Erythroblast (primary cell): ENCODE measurements at regions not wholly inside any gene's neighbourhood (a gene's known extent, or its start where the extent isn't known, plus 50 kb on each side); places are given as distances from the start of the nearest gene placed in this dataset.

Experiments
- GATA1 ChIP-seq: IDR thresholded peaks from 2 replicates; pipeline ENCODE4 v1.6.1; 2011; ENCODE audit warnings: low read depth, mild to moderate bottlenecking, control low read depth, low read length, moderate library complexity
- POLR2A ChIP-seq: IDR thresholded peaks from 2 replicates; pipeline ENCODE4 v1.6.1; 2011; ENCODE audit warnings: mild to moderate bottlenecking, low read length

DNA sequence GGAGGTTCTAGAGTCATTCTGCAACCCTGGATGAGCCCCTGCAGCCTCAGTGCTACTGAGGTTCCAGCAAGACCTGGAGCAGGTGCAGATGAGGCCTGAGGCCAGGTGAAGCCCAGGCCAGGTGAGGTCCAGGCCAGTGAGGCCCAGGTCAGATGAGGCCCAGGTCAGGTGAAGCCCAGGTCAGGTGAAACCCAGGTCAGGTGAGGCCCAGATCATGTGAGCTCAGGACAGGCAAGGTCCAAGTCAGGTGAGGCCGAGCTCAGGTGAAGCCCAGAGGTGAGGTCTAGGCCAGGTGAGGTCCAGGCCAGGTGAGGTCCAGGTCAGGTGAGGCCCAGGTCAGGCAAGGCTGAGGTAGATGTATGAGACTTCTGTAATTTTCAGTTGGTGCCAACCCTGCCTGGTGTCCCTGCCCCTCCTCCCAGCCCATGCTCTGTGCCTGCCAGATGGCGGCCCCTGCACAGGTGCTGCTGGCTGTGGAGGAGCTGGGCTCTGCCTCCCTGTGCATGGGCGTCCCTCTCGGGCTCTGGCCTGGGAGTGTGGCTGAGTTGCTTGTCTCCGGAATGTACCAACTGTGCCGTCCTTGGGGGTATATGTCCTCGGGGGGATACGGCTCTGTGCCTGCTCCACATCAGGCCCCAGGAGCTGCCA, 388.5 kb downstream of the TMEM121 start:
- no peak for TF ChIP-seq POLR2A
- TF ChIP-seq GATA1 = no peak
